ENCODE measurements at regions not wholly inside any gene's neighbourhood (a gene's known extent, or its start where the extent isn't known, plus 50 kb on each side); places are given as distances from the start of the nearest gene placed in this dataset.

- Histone ChIP-seq H3K4me2 (replicated peaks; ENCODE audit: extremely low read depth, low read length, poor library complexity, severe bottlenecking) (no peak overlapping the region), H3K79me2 (ENCODE audit: insufficient read depth, low read length) (no peaks in the 10 kb centered on the region), H3K9me3 (replicated peaks in 1 of 2; ENCODE audit: control insufficient read depth in 1 of 2, insufficient read depth in 1 of 2, low read length in 2 of 2) (no peaks in the 10 kb centered on the region), H4K20me1 (ENCODE audit: insufficient read depth, low read length) (no peaks in the 10 kb centered on the region), H2AFZ (ENCODE audit: insufficient read depth, low read depth, low read length, poor library complexity, severe bottlenecking) (no peak overlapping the region), H3K4me3 (replicated peaks in 1 of 3; ENCODE audit: low read depth in 2 of 3, low read length in 3 of 3) (no peak overlapping the region), H3K9ac (ENCODE audit: insufficient read depth, low read length, poor library complexity, severe bottlenecking) (no peak overlapping the region), H3K4me1 (ENCODE audit: control insufficient read depth in 1 of 2, insufficient read depth in 2 of 2, low read length in 2 of 2) (peaks cover 4 to 8% of the 10 kb centered on the region in 2 donors), H3K36me3 (replicated peaks in 1 of 2; ENCODE audit: control insufficient read depth in 1 of 2, insufficient read depth in 2 of 2, low read length in 2 of 2) (no peaks in the 10 kb centered on the region), H3K27me3 (ENCODE audit: control insufficient read depth in 2 of 2, insufficient read depth in 2 of 2, low read length in 2 of 2) (no peaks in the 10 kb centered on the region), H3K27ac (ENCODE audit: low read depth in 1 of 2, low read length in 2 of 2) (no peak overlapping the region)
- no peak for TF ChIP-seq CTCF (IDR thresholded peaks at IDR 0.05)
- intact Hi-C loops (cut with micrococcal nuclease) = no loop called here
- Mint-ChIP-seq H3K9me3 (peaks cover 0 to 9% (median 2%) of the 10 kb centered on the region in 7 donors), H3K27ac (no peak overlapping the region), H3K27me3 (ENCODE audit: low read depth in 3 of 3) (peaks cover 0 to 5% (median 2%) of the 10 kb centered on the region in 3 donors), H3K4me1 (peaks cover 7% of the 10 kb centered on the region), H3K36me3 (no peaks in the 10 kb centered on the region), H3K4me3 (no peak overlapping the region)
- no peak for DNase-seq
- WGBS (ENCODE audit: insufficient coverage) = 100% methylated on average over 1 of the region's 2 CpGs
These were observed 447.3 kb upstream of the ARHGEF26 start for GRCh38 chr3:153673853-153674252.

GRCh38 chr3:153679714-153680113 lies 441.5 kb upstream of the ARHGEF26 start:
- peaks cover 15 to 21% of the 10 kb centered on the region in 2 donors for H3K4me1 ChIP-seq (ENCODE audit: control insufficient read depth in 1 of 2, insufficient read depth in 2 of 2, low read length in 2 of 2)
- H4K20me1 ChIP-seq (ENCODE audit: insufficient read depth, low read length) = no peaks in the 10 kb centered on the region
- no peak overlapping the region for H3K4me3 Mint-ChIP-seq
- intact Hi-C loops (cut with micrococcal nuclease) = no loop called here
- H3K4me3 ChIP-seq (replicated peaks in 1 of 3; ENCODE audit: low read depth in 2 of 3, low read length in 3 of 3) = no peak overlapping the region
- peak overlapping the region in 4 of 7 donors; percentile 20 to 72 (median 51) for H3K27ac Mint-ChIP-seq
- H3K9me3 ChIP-seq (replicated peaks in 1 of 2; ENCODE audit: control insufficient read depth in 1 of 2, insufficient read depth in 1 of 2, low read length in 2 of 2) = no peaks in the 10 kb centered on the region
- no peaks in the 10 kb centered on the region for H3K36me3 Mint-ChIP-seq
- peaks cover 0 to 6% (median 1%) of the 10 kb centered on the region in 7 donors for H3K9me3 Mint-ChIP-seq
- no peak overlapping the region for H3K9ac ChIP-seq (ENCODE audit: insufficient read depth, low read length, poor library complexity, severe bottlenecking)
- peak overlapping the region; percentile 22 for H3K4me2 ChIP-seq (replicated peaks; ENCODE audit: extremely low read depth, low read length, poor library complexity, severe bottlenecking)
- no peaks in the 10 kb centered on the region for H3K36me3 ChIP-seq (replicated peaks in 1 of 2; ENCODE audit: control insufficient read depth in 1 of 2, insufficient read depth in 2 of 2, low read length in 2 of 2)
- no peaks in the 10 kb centered on the region for H3K79me2 ChIP-seq (ENCODE audit: insufficient read depth, low read length)
- no peaks in the 10 kb centered on the region for H3K27me3 ChIP-seq (ENCODE audit: control insufficient read depth in 2 of 2, insufficient read depth in 2 of 2, low read length in 2 of 2)
- peaks cover 20% of the 10 kb centered on the region for H3K4me1 Mint-ChIP-seq
- no peak overlapping the region for H2AFZ ChIP-seq (ENCODE audit: insufficient read depth, low read depth, low read length, poor library complexity, severe bottlenecking)
- H3K27me3 Mint-ChIP-seq (ENCODE audit: low read depth in 3 of 3) = no peaks in the 10 kb centered on the region
- H3K27ac ChIP-seq (ENCODE audit: low read depth in 1 of 2, low read length in 2 of 2) = peak overlapping the region in 1 of 2 donors; percentile 50
- DNase-seq = peak; percentile 40 to 62 (median 61)
- TF ChIP-seq CTCF (IDR thresholded peaks at IDR 0.05) = no peak

All from CD14-positive monocyte (primary cell).